NCI-H1092 (cell line): ENCODE measurements at regions not wholly inside any gene's neighbourhood (a gene's known extent, or its start where the extent isn't known, plus 50 kb on each side); places are given as distances from the start of the nearest gene placed in this dataset.

Experiments
- DNase-seq: peaks from one replicate; lab custom pipeline; 2025; lab: John Stamatoyannopoulos, UW

DNA sequence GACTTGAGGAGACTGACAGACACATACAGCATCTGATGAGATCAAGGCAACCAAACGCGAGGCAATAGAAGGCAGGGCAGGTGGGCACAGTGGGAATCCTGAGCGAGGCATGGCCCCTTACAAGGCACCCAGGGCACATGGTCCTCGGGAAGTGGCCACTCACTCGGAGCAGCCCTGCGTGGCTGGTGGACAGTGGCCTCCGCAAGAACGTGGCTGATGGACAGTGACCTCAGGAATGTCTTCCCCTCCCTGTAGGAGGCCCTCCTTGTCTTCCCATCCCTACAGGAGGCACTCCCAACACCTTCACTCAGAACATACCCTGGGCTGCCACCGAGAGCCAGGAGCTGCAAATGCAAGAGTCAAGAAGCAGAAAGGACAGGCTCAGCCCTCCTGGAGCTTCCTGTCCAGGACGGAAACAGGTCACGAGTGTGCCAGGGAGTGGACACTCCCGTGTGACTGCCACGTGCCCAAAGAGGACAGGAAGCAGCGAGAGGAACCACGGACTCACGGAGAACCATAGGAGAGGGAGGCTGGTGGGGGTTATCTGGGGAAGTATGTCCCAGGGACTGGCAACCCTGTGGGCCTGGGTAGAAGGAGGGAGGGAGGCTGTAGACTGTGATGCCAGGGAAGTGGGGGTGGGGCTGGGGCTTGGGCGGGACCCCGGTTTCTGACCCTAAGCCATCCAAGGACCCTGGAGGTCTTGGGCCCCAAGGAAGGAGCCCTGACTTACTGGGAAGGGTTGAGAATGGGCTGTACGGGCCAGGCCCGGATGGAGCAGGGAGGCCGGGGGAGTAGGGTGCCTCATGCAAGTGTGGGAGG is 321.9 kb upstream of the IRX4 start:
- DNase-seq: no peak

- no peak for DNase-seq
These were observed 321.0 kb upstream of the IRX4 start for GRCh38 chr5:2203774-2204173.

- no peak for DNase-seq
These were observed 319.1 kb upstream of the IRX4 start for GRCh38 chr5:2201832-2202231.

DNA sequence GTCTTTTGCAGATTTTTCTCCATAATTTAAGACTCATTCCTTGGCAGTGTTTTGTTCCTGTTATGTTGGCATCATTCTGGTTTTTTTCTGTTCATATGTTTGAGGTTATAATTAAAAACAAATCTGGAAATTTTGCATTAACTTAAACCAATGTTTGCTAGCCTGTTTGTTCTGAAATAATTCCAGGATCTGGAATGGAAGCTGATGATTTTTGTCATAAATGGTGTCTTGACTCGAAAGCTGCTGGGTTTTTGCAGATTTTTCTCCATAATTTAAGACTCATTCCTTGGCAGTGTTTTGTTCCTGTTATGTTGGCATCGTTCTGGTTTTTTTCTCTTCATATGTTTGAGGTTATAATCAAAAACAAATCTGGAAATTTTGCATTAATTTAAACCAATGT is 318.7 kb upstream of the IRX4 start:
- no peak for DNase-seq

- no peak for DNase-seq
These were observed 318.3 kb upstream of the IRX4 start for GRCh38 chr5:2201011-2201410.

DNA sequence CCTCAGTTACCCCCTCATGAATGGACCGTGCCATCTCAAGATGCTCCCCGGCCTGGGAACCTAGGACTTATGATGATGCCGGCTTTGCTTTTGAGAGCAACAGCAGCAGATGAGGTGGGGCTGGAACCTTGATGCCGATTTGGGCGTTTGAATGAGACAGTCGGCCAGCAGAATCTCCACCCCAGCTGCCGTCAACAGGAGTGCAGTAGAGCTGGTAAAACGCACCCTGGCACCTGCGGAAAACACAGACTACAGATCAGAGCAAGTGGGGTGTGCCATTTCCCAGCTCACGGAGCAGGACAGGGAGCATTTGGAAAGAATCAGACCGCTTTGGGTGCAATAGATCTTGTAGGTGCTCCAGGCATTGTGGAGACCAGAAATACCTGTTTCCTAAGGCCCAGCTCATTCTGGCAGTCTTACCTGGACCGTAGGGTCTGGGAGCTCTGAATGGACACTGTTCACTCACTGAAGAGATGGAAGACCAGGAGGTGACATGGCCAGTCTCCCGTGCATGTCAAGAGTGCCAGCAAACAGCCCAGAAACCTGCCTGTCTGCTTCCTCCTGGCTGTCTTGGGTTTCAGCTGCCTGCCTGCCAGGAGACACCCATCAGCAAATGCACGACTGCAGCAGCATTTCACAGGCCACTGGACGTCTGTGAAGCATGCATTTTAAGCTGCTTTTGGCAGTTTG is 317.7 kb upstream of the IRX4 start:
- DNase-seq: no peak

- DNase-seq: no peak
These were observed 317.0 kb upstream of the IRX4 start for GRCh38 chr5:2199697-2200096.

- no peak for DNase-seq
These were observed 314.4 kb upstream of the IRX4 start for GRCh38 chr5:2196989-2197619.

DNA sequence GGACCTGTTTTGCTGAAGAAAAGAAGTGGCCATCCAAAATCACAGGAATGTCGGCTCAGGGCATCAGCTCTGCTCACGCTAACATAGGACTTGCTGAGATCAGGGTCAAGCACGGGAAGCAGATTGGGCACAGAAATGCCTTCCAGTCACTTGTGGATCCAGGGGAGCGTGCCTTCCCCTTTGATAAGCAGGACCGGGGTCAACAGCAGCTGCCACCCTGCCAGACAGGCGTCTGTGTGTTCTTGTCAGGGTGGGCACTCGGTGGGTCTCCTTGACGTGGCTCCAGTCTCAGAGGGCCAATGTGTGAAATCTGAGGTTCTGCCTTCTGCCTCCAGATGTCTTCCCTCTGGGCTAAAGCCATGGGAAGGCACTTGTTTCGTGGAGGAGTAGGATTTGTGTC is 313.7 kb upstream of the IRX4 start:
- no peak for DNase-seq

GRCh38 chr5:2194949-2195348 is 312.2 kb upstream of the IRX4 start:
- no peak for DNase-seq

DNA sequence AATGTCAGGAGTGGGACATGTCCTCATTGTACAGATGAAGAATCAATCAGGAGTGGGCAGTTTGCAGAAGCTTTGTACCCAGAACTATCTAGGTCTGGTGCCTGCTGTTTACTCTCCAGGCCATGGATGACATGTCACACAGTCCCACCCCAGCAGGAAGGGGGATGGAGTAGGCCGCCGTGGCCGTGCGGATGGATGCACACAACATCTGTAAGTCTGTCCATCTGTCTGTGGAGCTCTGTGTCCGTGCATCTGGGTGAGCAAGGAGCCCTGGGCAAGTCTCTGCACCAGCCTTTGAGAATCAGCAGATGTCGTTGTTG is 311.5 kb upstream of the IRX4 start:
- DNase-seq: no peak

GRCh38 chr5:2193542-2194235 is 311.0 kb upstream of the IRX4 start:
- no peak for DNase-seq

DNA sequence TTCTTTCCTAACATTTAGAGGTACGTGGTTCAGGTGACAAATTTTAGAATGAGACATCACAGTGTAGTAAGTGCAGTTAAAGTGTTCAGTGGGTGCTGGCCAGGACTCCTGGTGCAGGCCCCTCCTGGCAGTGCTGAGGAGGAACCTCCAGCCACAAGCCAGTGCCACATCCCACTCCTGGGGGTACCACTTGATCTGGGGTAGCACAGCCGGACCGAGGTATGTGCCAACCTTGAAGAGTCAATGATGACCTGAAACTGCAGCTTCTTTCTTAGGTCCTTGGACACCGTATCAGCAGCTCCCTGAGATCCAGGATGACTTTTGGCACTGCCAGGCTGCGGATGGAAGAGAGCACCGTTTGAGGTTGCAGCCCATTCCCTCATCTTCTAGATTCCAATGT is 310.4 kb upstream of the IRX4 start:
- no peak for DNase-seq

DNA sequence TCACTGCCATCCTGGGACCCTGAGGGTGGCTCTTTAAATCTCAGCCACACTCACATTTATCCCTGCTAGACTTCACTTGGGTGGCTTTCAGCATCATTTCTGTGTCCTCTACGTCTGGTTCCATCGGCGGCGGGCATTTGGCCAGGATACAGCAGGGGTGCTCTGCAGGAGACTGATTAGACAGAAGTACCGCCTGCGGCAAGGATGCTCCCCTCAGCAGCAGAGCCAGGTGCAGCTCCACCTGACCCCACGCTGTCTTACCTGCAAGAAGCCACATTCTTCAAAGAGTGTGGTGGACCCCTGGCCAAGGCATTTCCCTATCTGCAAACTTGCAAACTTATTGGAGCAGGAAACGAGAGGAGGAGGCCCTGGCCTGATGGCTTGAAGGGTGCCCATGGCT is 309.8 kb upstream of the IRX4 start:
- no peak for DNase-seq

DNA sequence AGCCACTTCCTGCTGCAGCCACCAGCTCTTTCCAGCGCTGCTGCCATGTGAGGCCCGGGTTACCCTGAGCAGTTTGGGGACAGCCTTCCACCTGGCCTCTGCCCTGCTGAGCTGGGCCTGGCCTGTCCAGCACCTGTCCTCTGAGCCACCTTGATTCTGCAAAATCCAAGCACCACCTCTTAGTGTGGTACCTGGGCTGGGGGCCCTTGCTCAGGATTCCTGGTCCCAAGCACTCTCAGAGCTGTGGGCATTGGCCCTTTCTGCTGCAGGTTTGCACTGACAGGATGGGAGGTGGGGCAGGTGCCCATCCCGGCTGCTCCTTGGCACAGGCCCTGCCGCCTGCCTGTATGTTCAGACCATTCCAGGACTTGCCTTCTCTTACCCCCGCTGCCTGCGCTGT is 309.2 kb upstream of the IRX4 start:
- no peak for DNase-seq

GRCh38 chr5:2190549-2190948 is 307.8 kb upstream of the IRX4 start:
- DNase-seq: no peak

DNA sequence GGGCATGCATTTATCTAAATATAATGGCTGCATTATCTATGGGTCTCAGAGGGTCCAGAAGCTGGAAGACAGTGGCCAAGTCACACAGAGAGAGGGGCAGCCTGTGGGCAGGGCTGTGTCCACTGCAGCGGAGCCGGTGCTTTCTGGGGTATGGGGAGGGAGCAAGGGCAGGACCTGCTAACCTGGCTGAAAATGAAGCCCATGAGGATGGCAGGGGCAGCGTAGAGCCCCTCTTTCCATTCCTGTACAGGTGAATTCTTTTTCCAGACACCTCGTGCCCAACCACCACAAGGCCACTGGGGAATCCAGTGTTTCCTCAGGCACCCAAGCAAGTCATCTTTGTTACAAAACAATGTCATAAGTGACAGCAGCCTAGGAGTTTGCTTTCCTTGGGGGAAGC is 305.9 kb upstream of the IRX4 start:
- no peak for DNase-seq

DNA sequence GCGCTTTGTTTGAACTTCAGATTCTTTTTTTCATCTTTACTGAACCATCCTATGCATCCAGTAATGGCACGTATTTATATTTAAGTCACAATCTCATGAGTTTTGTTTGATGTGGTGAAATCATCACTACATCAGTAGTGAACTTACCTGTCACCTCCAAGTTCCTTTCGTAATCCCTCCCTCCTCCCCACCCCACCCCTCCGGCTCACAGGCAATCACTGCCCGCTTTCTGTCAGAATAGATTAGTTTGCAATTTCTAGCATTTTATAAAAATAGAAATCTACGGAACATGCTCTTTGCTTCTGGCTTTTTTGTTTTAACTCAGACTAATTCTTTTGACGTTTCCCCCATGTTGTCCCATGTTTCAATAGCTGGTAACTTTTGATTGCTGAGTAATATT is 305.4 kb upstream of the IRX4 start:
- DNase-seq: no peak

DNA sequence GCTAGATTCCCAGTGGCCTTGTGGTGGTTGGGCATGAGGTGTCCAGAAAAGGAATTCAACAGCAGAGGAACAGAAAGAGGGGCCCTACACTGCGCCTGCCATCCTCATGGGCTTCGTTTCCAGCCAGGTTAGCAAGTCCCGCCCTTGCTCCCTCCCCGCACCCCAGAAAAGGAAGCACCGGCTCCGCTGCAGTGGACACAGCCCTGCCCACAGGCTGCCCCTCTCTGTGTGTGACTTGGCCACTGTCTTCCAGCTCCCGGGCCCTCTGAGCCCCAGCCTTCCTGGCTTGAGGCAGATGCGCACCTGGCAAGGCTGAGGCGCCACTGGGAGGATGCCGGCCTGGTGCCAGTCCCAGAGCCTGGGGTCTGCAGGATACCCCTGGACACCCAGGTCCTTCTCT is 305.0 kb upstream of the IRX4 start:
- DNase-seq: no peak

DNA sequence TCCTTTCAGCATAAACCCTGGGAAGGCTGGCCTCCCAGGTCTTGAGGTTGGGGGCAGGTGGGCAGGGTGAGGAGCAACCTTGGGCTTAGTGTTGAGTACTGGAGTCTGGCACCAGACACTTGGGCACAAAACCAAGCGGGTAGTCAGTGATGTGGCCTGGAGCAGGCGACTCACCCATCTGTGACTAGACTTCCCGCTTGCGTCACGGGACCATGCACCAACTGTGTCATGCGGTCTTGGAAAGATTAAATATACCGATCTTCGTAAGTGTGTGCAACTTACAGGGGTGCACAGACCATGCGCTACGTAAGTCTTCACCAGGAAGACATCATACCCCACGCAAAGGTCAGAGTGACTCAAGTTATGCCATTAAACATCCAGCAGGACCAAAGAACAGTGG is 304.4 kb upstream of the IRX4 start:
- DNase-seq: no peak

- no peak for DNase-seq
These were observed 303.8 kb upstream of the IRX4 start for GRCh38 chr5:2186472-2187015.

DNA sequence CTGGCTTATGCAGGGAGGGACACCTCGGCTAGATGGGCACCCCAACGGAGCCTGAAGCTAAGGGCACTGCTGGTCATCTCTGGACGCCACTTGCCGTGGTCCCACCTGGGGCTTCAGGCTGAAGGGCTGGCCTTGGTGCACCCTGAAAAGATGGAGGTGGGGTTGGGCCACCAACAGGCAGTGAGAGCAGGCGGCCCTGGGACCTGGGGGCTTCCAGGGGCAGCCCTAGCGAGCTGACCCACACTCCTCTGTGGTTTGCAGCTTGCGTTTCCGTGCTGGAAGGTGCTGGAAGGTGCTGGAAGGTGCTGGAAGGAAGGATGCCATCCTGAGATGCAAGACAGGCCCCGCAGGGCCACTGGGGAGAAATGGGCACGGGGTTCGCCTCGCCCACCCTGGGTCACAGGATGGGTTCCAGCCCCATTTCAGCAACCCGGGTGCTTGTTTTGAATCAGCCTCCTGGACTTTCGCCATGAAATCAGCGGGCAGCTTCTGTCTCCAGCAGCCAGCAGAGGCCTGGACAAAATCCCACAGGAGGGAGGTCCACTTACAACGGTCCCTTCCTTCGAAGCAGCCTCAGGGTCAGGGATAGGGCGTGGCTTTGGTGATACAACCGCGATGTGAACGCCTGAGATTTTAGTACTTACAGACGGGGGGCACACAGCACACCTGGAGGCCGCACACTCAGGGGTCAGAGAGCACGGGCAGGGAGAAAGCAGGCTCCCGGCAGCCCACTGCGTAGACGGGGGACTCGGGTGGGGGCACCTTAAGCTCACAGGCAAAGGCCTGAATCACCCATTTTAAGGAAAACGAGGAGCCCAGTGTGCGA is 303.1 kb upstream of the IRX4 start:
- DNase-seq: no peak
